ENCODE measurements at regions not wholly inside any gene's neighbourhood (a gene's known extent, or its start where the extent isn't known, plus 50 kb on each side); places are given as distances from the start of the nearest gene placed in this dataset.

DNA sequence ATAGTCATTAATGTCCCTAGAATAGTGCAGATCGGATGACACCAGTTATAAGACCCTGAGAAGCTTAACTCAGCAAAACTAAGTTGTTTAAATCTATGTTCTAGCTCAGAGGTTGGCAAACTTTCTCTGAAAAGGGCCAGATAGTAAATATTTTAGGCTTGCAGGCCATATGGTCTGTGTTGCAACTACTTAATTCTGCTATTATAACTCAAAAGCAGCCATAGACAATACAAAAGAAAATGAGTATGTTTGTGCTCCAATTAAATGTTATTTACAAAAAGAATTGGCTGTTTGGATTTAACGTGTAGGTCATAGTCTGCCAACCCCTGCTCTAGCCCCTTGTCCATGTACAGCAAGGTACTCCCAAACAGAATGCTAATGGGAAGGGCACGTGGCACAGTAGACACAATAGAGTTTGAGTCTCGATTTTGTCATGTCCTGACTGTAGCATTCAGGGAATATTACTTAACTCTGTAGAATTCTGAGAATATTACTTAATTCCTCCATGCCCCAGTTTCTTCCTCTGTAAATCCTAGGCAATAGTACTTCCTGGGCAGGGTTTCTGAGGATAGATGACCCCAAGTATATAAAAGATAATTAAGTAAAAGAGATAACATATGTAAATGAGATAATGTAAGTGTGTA is 70.5 kb upstream of the ATP2C1 start:
- H3K27ac ChIP-seq (ENCODE audit: low read length, poor library complexity, severe bottlenecking): no peak overlapping the region
- no peak overlapping the region for H3K4me2 ChIP-seq (ENCODE audit: low read length, poor library complexity, severe bottlenecking)
- H2BK120ac ChIP-seq (ENCODE audit: low read depth, low read length): no peak overlapping the region
- H3K36me3 ChIP-seq (ENCODE audit: control insufficient read depth in 1 of 2, insufficient read depth in 2 of 2, low read depth in 1 of 2, low read length in 2 of 2): no peaks in the 10 kb centered on the region
- DNase-seq: no peak
- H2BK15ac ChIP-seq (ENCODE audit: low read depth, poor library complexity, severe bottlenecking): no peak overlapping the region
- no peak overlapping the region for H2BK5ac ChIP-seq (ENCODE audit: low read depth, low read length, poor library complexity, severe bottlenecking)
- no peak overlapping the region for H4K8ac ChIP-seq (ENCODE audit: low read length)
- H3K18ac ChIP-seq (ENCODE audit: low read depth in 1 of 2, low read length in 2 of 2): no peak overlapping the region
- H3K9me3 ChIP-seq (ENCODE audit: control insufficient read depth, low read length): no peaks in the 10 kb centered on the region
- H2AK5ac ChIP-seq (ENCODE audit: low read length, severe bottlenecking): no peak overlapping the region
- H3K4ac ChIP-seq (ENCODE audit: low read depth in 1 of 2, low read length in 2 of 2): no peak overlapping the region
- H3K4me3 ChIP-seq (ENCODE audit: insufficient read depth in 1 of 2, low read depth in 1 of 2, low read length in 2 of 2): no peak overlapping the region
- no peak overlapping the region for H4K91ac ChIP-seq (ENCODE audit: low read length)
- 71% methylated on average over 3 of the region's 4 CpGs for WGBS
- H2AFZ ChIP-seq (ENCODE audit: low read depth, low read length): no peak overlapping the region
- H3K14ac ChIP-seq (ENCODE audit: low read length in 2 of 2): no peak overlapping the region
- no peak overlapping the region for H3K9ac ChIP-seq (ENCODE audit: low read length)
- H3K23ac ChIP-seq (ENCODE audit: low read length in 2 of 2): no peak overlapping the region
- no peaks in the 10 kb centered on the region for H3K79me1 ChIP-seq (replicated peaks; ENCODE audit: low read length, poor library complexity, severe bottlenecking)
- H2BK12ac ChIP-seq (ENCODE audit: low read length in 2 of 2): no peak overlapping the region
- peaks cover 6 to 10% of the 10 kb centered on the region in 2 experiments for H3K27me3 ChIP-seq (ENCODE audit: control insufficient read depth in 1 of 2, insufficient read depth in 1 of 2, low read length in 2 of 2)
- H3K4me1 ChIP-seq (ENCODE audit: control insufficient read depth, insufficient read depth, low read depth, low read length): no peaks in the 10 kb centered on the region

DNA sequence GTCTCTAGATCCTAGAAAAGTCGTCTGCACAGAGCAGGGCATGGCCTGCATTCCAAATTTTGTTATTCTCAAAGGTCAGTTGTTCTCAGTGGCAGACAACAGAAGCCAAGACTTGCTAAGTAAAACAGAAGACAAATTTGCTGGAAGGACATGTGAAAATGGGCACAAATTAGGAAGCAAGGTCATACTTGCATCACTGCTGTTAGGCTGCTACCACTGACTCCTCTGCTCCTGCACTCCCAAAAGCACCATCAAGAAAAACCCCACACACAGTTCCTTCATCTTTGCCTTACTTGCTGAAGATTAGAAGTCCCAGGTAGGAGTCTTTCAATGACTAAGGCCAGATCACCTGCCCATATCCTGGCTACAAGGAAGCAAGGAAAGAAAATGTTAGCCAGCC is 69.9 kb upstream of the ATP2C1 start:
- no peak for DNase-seq
- Histone ChIP-seq H2AFZ (ENCODE audit: low read depth, low read length) (no peak overlapping the region), H2BK12ac (ENCODE audit: low read length in 2 of 2) (no peak overlapping the region), H2BK120ac (ENCODE audit: low read depth, low read length) (no peak overlapping the region), H3K4me1 (ENCODE audit: control insufficient read depth, insufficient read depth, low read depth, low read length) (no peaks in the 10 kb centered on the region), H3K79me1 (replicated peaks; ENCODE audit: low read length, poor library complexity, severe bottlenecking) (no peaks in the 10 kb centered on the region), H3K23ac (ENCODE audit: low read length in 2 of 2) (no peak overlapping the region), H3K4me2 (ENCODE audit: low read length, poor library complexity, severe bottlenecking) (no peak overlapping the region), H3K27me3 (ENCODE audit: control insufficient read depth in 1 of 2, insufficient read depth in 1 of 2, low read length in 2 of 2) (peaks cover 0 to 10% of the 10 kb centered on the region in 2 experiments), H3K18ac (ENCODE audit: low read depth in 1 of 2, low read length in 2 of 2) (no peak overlapping the region), H3K9ac (ENCODE audit: low read length) (no peak overlapping the region), H4K8ac (ENCODE audit: low read length) (no peak overlapping the region), H3K4me3 (ENCODE audit: insufficient read depth in 1 of 2, low read depth in 1 of 2, low read length in 2 of 2) (no peak overlapping the region), H2AK5ac (ENCODE audit: low read length, severe bottlenecking) (no peak overlapping the region), H3K27ac (ENCODE audit: low read length, poor library complexity, severe bottlenecking) (no peak overlapping the region), H2BK15ac (ENCODE audit: low read depth, poor library complexity, severe bottlenecking) (no peak overlapping the region), H3K14ac (ENCODE audit: low read length in 2 of 2) (no peak overlapping the region), H2BK5ac (ENCODE audit: low read depth, low read length, poor library complexity, severe bottlenecking) (no peak overlapping the region), H3K9me3 (ENCODE audit: control insufficient read depth, low read length) (no peaks in the 10 kb centered on the region), H3K36me3 (ENCODE audit: control insufficient read depth in 1 of 2, insufficient read depth in 2 of 2, low read depth in 1 of 2, low read length in 2 of 2) (no peaks in the 10 kb centered on the region), H3K4ac (ENCODE audit: low read depth in 1 of 2, low read length in 2 of 2) (no peak overlapping the region), H4K91ac (ENCODE audit: low read length) (no peak overlapping the region)
- WGBS: 29% methylated on average over 1 of the region's 1 CpG

DNA sequence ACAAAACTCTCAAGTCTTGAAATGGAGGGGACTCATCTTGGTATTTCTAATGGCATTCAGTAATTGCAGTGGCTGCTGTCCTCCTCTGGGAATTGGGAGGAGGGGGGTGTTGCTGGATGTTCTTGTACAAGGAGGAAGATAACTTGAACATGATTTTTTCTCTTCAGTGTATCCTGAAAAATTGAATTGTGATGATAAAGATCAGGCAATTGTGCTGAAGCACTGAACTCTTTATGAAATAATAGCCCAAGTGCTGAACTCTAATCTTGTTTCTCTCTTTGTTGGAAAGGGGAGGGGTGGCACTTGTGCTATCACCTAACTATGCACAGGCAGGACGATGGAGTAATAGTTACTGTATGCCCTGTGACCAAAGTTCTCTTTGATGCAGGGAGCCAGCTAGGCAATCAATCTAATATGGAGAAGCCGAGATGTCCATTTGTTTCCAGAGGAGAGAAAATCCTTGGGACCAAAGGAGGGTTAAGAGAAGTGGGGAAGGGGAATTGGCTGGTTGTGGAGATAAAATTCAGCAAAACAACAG is 68.1 kb upstream of the ATP2C1 start:
- WGBS: 50% methylated on average over 2 of the region's 2 CpGs

DNA sequence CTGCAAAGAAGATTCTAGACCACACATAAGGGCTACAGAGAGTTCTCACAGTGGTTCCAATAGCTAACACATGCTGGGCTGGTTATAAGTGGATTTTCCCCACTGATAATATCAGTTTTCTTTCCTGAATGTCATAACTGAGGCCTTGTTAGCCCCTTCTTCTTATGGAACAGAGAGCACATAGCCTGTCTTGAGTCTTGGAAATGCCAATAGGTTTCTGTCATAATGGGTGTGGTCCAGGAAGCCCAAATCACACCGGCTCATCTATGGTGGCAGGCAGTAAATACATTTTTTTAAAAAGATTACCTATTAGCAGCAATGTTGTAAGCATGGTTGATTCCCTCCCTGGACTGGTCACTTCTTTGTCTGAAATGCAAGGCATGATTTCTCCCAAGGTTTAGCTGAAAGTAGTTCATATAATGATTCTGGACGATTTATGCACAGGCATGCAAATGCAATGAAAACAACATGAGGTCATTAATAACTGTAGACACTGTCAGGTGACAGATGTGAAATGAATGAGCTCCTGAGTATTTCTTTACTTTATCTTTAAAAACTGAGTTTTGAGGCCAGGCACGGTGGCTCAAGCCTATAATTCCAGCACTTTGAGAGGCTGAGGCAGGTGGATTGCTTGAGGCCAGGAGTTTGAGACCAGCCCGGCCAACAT is 67.2 kb upstream of the ATP2C1 start:
- H3K4me2 ChIP-seq (ENCODE audit: low read length, poor library complexity, severe bottlenecking): no peak overlapping the region
- no peak overlapping the region for H2BK5ac ChIP-seq (ENCODE audit: low read depth, low read length, poor library complexity, severe bottlenecking)
- no peak overlapping the region for H3K23ac ChIP-seq (ENCODE audit: low read length in 2 of 2)
- H2BK120ac ChIP-seq (ENCODE audit: low read depth, low read length): no peak overlapping the region
- no peak overlapping the region for H3K14ac ChIP-seq (ENCODE audit: low read length in 2 of 2)
- no peaks in the 10 kb centered on the region for H3K79me1 ChIP-seq (replicated peaks; ENCODE audit: low read length, poor library complexity, severe bottlenecking)
- H3K4ac ChIP-seq (ENCODE audit: low read depth in 1 of 2, low read length in 2 of 2): no peak overlapping the region
- H3K27me3 ChIP-seq (ENCODE audit: control insufficient read depth in 1 of 2, insufficient read depth in 1 of 2, low read length in 2 of 2): peaks cover 0 to 10% of the 10 kb centered on the region in 2 experiments
- no peak overlapping the region for H4K8ac ChIP-seq (ENCODE audit: low read length)
- no peak overlapping the region for H2BK12ac ChIP-seq (ENCODE audit: low read length in 2 of 2)
- WGBS: 94% methylated on average over 4 of the region's 4 CpGs
- no peak overlapping the region for H2AFZ ChIP-seq (ENCODE audit: low read depth, low read length)
- H3K4me1 ChIP-seq (ENCODE audit: control insufficient read depth, insufficient read depth, low read depth, low read length): no peaks in the 10 kb centered on the region
- no peak overlapping the region for H2BK15ac ChIP-seq (ENCODE audit: low read depth, poor library complexity, severe bottlenecking)
- no peaks in the 10 kb centered on the region for H3K9me3 ChIP-seq (ENCODE audit: control insufficient read depth, low read length)
- H3K9ac ChIP-seq (ENCODE audit: low read length): no peak overlapping the region
- no peak overlapping the region for H4K91ac ChIP-seq (ENCODE audit: low read length)
- H3K36me3 ChIP-seq (ENCODE audit: control insufficient read depth in 1 of 2, insufficient read depth in 2 of 2, low read depth in 1 of 2, low read length in 2 of 2): no peaks in the 10 kb centered on the region
- no peak overlapping the region for H2AK5ac ChIP-seq (ENCODE audit: low read length, severe bottlenecking)
- no peak for DNase-seq
- no peak overlapping the region for H3K18ac ChIP-seq (ENCODE audit: low read depth in 1 of 2, low read length in 2 of 2)
- H3K4me3 ChIP-seq (ENCODE audit: insufficient read depth in 1 of 2, low read depth in 1 of 2, low read length in 2 of 2): no peak overlapping the region
- no peak overlapping the region for H3K27ac ChIP-seq (ENCODE audit: low read length, poor library complexity, severe bottlenecking)

More for the DNA sequence above, 68.1 kb upstream of the ATP2C1 start:
- no peak for DNase-seq
- Histone ChIP-seq H3K9me3 (ENCODE audit: control insufficient read depth, low read length) (no peaks in the 10 kb centered on the region), H3K4me3 (ENCODE audit: insufficient read depth in 1 of 2, low read depth in 1 of 2, low read length in 2 of 2) (no peak overlapping the region), H2BK12ac (ENCODE audit: low read length in 2 of 2) (no peak overlapping the region), H3K4ac (ENCODE audit: low read depth in 1 of 2, low read length in 2 of 2) (no peak overlapping the region), H4K8ac (ENCODE audit: low read length) (no peak overlapping the region), H4K91ac (ENCODE audit: low read length) (no peak overlapping the region), H3K4me1 (ENCODE audit: control insufficient read depth, insufficient read depth, low read depth, low read length) (no peaks in the 10 kb centered on the region), H3K36me3 (ENCODE audit: control insufficient read depth in 1 of 2, insufficient read depth in 2 of 2, low read depth in 1 of 2, low read length in 2 of 2) (no peaks in the 10 kb centered on the region), H3K9ac (ENCODE audit: low read length) (no peak overlapping the region), H3K27ac (ENCODE audit: low read length, poor library complexity, severe bottlenecking) (no peak overlapping the region), H3K18ac (ENCODE audit: low read depth in 1 of 2, low read length in 2 of 2) (no peak overlapping the region), H2BK120ac (ENCODE audit: low read depth, low read length) (no peak overlapping the region), H2AFZ (ENCODE audit: low read depth, low read length) (no peak overlapping the region), H3K79me1 (replicated peaks; ENCODE audit: low read length, poor library complexity, severe bottlenecking) (no peaks in the 10 kb centered on the region), H2AK5ac (ENCODE audit: low read length, severe bottlenecking) (no peak overlapping the region), H3K27me3 (ENCODE audit: control insufficient read depth in 1 of 2, insufficient read depth in 1 of 2, low read length in 2 of 2) (peaks cover 0 to 10% of the 10 kb centered on the region in 2 experiments), H3K23ac (ENCODE audit: low read length in 2 of 2) (no peak overlapping the region), H3K14ac (ENCODE audit: low read length in 2 of 2) (no peak overlapping the region), H3K4me2 (ENCODE audit: low read length, poor library complexity, severe bottlenecking) (no peak overlapping the region), H2BK15ac (ENCODE audit: low read depth, poor library complexity, severe bottlenecking) (no peak overlapping the region), H2BK5ac (ENCODE audit: low read depth, low read length, poor library complexity, severe bottlenecking) (no peak overlapping the region)

All from mesenchymal stem cell (in vitro differentiated cells and primary cell).